ENCODE measurements at regions not wholly inside any gene's neighbourhood (a gene's known extent, or its start where the extent isn't known, plus 50 kb on each side); places are given as distances from the start of the nearest gene placed in this dataset.
A peak's percentile ranks its signal among the peaks of the same experiment; 100 is the strongest.

- Histone ChIP-seq H3K27ac (no peak overlapping the region), H3K9me3 (ENCODE audit: low read depth) (no peaks in the 10 kb centered on the region), H3K27me3 (no peaks in the 10 kb centered on the region), H3K4me1 (ENCODE audit: low read depth) (no peaks in the 10 kb centered on the region), H3K4me3 (no peak overlapping the region), H3K36me3 (no peaks in the 10 kb centered on the region)
- DNase-seq (ENCODE audit: low read depth in 1 of 2, low spot score in 1 of 2) = no peak
- TF ChIP-seq CTCF (IDR thresholded peaks at IDR 0.05; ENCODE audit: low read depth, low read length) = no peak
These were observed 74.1 kb downstream of the SLC35B3 start for GRCh38 chr6:8361259-8361658.

DNA sequence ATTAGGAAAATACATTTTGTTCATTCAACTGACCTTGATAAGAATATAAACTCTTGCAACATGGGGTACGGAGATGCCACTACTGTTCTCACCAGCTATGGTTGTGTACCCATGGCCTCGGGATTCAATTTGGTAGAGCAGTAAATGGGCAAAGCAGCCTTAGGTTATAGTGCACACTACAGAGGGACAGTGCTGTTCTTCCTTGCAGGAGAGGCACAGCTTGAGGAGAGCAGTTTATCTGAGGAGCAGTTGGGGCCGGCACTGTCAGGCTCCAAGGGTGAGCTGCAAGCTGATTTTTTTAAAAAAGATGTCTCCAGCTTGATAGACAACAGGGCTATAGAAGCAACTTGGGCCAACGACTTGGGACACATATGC is 82.4 kb downstream of the SLC35B3 start:
- no peaks in the 10 kb centered on the region for H3K9me3 ChIP-seq (ENCODE audit: low read depth)
- no peaks in the 10 kb centered on the region for H3K36me3 ChIP-seq
- no peak for DNase-seq (ENCODE audit: low read depth in 1 of 2, low spot score in 1 of 2)
- TF ChIP-seq CTCF (IDR thresholded peaks at IDR 0.05; ENCODE audit: low read depth, low read length) = no peak
- H3K27ac ChIP-seq = no peak overlapping the region
- H3K4me1 ChIP-seq (ENCODE audit: low read depth) = no peaks in the 10 kb centered on the region
- no peaks in the 10 kb centered on the region for H3K27me3 ChIP-seq
- no peak overlapping the region for H3K4me3 ChIP-seq

DNA sequence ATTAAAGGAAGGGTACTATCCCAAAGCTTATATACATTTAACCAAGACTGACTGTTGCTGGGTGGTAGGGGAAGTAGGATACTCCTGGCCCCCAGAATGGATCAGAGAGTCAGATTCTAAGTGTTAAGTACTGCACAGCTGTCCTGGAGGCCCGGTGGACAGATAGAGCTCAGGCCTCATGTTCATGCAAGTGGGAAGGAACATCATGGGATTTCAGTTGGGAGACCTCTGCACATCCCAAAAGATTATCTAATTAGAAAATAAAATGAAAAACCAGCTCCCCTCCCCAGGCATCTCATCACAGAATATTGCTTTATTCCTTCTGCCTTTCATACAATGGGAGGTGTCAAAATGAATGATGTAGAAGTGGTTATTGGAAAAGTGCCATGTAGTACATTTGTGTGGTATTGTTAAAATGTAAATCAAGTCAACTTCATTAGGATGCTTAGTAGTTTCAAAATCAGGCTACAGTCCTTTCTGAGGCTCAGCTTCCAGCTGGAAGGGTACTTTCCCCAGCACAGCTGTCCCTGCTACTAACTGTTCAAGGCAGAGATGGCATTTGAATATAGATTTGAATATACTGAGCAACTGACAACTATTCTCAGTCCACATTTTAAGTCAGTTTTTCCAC is 82.9 kb downstream of the SLC35B3 start:
- H3K4me3 ChIP-seq = no peak overlapping the region
- no peak for TF ChIP-seq CTCF (IDR thresholded peaks at IDR 0.05; ENCODE audit: low read depth, low read length)

GRCh38 chr6:8343600-8343999 is 91.7 kb downstream of the SLC35B3 start:
- H3K4me1 ChIP-seq (ENCODE audit: low read depth) = peaks cover 12% of the 10 kb centered on the region
- no peaks in the 10 kb centered on the region for H3K27me3 ChIP-seq
- no peaks in the 10 kb centered on the region for H3K36me3 ChIP-seq
- no peak overlapping the region for H3K4me3 ChIP-seq
- peak in 1 of 2 donors; percentile 40 for DNase-seq (ENCODE audit: low read depth in 1 of 2, low spot score in 1 of 2)
- no peaks in the 10 kb centered on the region for H3K9me3 ChIP-seq (ENCODE audit: low read depth)
- TF ChIP-seq CTCF (IDR thresholded peaks at IDR 0.05; ENCODE audit: low read depth, low read length) = no peak
- peak overlapping the region; percentile 85 for H3K27ac ChIP-seq

More for the DNA sequence above, 82.9 kb downstream of the SLC35B3 start:
- Histone ChIP-seq H3K27ac (no peak overlapping the region), H3K36me3 (no peaks in the 10 kb centered on the region), H3K4me1 (ENCODE audit: low read depth) (no peaks in the 10 kb centered on the region), H3K27me3 (no peaks in the 10 kb centered on the region), H3K9me3 (ENCODE audit: low read depth) (no peaks in the 10 kb centered on the region)
- DNase-seq (ENCODE audit: low read depth in 1 of 2, low spot score in 1 of 2) = no peak

- TF ChIP-seq CTCF (IDR thresholded peaks at IDR 0.05; ENCODE audit: low read depth, low read length) = no peak
- H3K9me3 ChIP-seq (ENCODE audit: low read depth) = no peaks in the 10 kb centered on the region
- H3K27ac ChIP-seq = no peak overlapping the region
- H3K27me3 ChIP-seq = no peaks in the 10 kb centered on the region
- H3K4me3 ChIP-seq = no peak overlapping the region
- peaks cover 12% of the 10 kb centered on the region for H3K4me1 ChIP-seq (ENCODE audit: low read depth)
- H3K36me3 ChIP-seq = no peaks in the 10 kb centered on the region
- no peak for DNase-seq (ENCODE audit: low read depth in 1 of 2, low spot score in 1 of 2)
These were observed 93.0 kb downstream of the SLC35B3 start for GRCh38 chr6:8342241-8342819.
